T-helper 1 cell (primary cell): ENCODE measurements at regions not wholly inside any gene's neighbourhood (a gene's known extent, or its start where the extent isn't known, plus 50 kb on each side); places are given as distances from the start of the nearest gene placed in this dataset.
"Not testable (repeated sequence)": the region's sequence is repeated elsewhere in the genome, so short reads cannot be mapped to it uniquely, and the experiment has no call there.

Experiments used
- DNase-seq, 5 donors: peaks; one replicate each; pipeline ENCODE4 v3.0.0-alpha.2; 2012 to 2020

GRCh38 chr2:13919981-13920382, 712.5 kb upstream of the LRATD1 start:
- no peak for DNase-seq

DNA sequence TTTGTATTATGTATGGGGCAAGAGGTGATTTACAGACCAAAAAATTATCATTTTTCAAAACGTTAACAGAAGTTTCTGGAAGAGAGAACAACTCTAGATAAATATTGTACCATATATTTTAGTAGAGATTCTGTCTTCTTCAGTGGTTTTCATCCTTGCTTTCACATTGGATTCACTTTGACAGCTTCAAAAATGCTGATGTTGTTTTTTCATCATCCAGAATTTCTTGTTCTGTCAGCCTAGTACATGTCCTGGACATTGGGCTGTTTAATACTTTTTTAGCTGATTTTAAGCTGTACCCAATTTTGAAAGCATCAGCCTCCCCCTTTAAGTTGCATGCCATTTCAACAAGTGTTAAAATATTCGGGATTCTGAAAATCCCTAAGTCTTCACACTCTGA, 711.3 kb upstream of the LRATD1 start:
- no peak for DNase-seq

DNA sequence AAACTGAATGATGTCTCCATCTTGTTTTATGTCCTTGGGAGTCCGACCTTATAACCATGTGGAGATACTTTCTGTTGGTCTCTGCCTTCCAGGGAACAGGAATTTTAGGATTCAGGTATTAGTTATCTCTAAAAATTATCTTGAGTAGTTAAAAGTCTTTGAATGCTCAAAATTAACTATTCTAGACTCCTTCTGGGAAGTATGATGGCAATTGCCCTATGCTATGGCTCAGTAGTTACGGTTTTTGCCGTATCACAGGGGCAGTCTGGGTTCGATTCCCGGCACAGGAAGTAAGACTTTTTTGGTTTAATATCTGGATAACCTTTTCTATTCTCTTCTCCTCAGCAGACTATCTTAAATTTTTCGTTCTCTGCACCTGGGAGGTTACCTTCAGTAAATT, 708.7 kb upstream of the LRATD1 start:
- no peak for DNase-seq

DNA sequence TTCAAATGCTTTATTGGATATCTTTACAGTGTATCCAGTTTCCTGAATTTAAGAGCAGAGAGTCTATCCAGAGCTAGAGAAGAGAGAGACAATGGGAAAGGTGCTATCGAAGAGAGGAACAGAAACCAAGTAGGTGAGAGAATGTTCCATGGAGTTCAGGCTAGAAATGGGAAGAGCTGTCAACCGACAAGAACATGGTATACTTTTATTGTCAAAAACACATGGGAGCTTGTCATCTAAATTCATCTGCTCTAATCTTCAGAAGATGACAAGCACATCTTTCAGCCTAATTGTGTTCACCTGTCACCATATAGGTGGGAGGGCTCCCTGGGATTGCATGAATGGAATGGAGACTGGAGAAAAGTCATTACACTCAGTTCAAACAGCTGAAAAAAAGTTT, 690.4 kb upstream of the LRATD1 start:
- DNase-seq, result no peak

DNA sequence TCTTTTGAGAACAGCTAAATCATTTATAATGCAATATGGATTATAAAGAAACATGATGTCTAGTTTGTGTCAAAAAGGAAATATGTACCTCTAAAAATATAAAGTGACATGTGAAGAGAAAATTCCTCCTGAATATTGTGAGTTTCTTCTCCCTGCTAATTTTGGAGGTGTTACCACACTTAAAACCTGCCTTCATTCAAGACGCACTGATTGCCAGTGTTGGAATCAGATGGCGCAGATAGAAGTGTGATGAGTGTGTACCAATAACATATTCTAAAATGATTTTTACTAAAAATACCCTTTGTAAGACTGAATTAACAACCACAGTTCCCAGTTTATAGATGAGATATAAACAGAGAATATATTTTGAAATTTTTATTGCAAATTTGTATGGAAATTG, 681.8 kb upstream of the LRATD1 start:
- DNase-seq, result no peak

DNA sequence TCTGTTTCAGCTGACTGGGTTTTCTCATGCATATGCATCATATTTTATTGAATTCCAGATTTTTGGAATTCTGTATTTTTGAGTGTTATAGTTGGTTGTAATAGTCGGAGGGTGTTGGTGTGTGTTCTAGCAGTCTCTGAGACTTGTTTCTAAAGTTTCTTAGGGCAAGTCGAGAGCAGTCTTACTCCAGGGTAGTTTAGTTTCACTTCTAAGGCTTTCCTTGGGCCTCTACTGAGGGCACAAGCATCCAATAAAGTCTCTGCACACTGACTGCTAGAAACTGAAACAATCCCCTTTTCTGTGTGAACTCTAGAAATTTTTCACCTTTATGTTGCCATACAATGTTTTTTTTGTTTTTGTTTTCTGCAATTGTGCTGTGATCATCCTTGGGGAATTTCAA, 663.7 kb upstream of the LRATD1 start:
- DNase-seq, result no peak

- DNase-seq, result no peak
Observed at GRCh38 chr2:13986119-13986720, 646.3 kb upstream of the LRATD1 start.

- no peak for DNase-seq
Observed at GRCh38 chr2:13996527-13996926, 636.0 kb upstream of the LRATD1 start.

- DNase-seq, result no peak
Observed at GRCh38 chr2:14011190-14011589, 621.3 kb upstream of the LRATD1 start.

- DNase-seq, result no peak
Observed at GRCh38 chr2:14015113-14015630, 617.3 kb upstream of the LRATD1 start.

DNA sequence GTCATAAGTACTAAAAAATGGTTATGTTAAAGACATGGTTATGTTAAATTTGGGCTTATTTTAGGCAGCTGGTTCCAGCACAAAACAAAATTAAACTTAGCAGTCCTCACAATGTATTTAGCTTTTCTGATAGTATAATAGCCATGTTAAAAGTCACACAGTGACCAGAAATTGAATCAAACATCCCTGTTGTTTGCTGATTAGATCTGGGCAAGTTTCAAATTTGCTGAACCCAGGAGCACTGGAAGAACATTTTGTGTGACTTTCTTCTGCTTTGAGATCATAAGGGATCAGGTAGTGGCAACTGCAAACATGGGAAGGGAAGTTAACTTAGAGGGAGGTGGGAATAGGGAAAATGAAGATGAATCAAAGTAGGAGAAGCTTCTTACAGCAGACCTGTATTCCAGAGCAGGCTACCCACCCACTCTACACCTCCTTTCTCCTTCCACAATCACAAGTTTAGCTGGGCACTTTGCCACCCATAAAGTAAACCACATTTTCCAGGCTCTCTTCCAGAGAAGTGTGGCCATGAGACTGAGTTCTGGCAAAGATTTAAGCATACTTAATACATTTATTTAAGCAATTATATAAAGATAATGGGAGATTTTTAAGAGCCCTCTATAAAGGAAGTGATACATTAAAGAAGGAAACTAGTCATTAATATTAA, 616.1 kb upstream of the LRATD1 start:
- DNase-seq, result no peak

GRCh38 chr2:14018620-14019019, 613.9 kb upstream of the LRATD1 start:
- DNase-seq, result no peak

DNA sequence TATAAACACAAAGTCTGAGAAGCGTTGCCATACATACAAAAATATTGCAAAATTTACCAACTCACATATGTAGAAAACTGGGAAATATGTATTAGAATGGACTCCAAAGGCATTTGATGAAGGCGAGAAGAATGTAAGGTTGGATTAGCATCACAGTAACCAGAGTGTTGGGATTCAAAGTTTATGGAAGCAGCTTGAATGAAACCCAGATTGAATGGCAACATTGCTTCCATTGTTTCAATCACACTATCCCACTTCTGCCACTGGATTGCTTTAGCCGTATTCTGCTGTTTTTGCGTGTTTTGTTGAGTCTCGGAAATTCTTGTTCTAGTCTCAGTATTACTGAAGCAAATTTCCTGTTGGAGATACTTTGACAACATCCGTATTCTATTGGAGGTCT, 609.0 kb upstream of the LRATD1 start:
- no peak for DNase-seq

DNA sequence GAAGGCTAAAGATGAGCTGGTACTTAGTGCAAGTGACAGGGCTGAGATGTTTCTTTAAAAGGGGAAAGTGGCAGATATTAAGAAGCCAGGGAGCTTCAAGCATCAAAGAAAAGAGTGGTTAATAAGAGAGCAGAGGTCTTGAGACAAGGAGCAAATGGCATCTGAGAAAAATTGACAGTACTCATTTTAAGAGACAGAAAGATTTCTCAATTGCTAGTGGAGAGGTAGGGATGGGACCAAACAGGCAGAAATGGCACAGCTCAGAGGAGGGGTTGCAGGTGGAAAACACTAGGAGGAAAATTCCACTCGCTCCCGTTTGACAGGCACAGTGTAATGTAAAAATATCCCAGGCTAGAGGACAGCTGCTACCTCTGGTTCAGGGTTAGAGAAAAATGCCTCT, 593.4 kb upstream of the LRATD1 start:
- no peak for DNase-seq

DNA sequence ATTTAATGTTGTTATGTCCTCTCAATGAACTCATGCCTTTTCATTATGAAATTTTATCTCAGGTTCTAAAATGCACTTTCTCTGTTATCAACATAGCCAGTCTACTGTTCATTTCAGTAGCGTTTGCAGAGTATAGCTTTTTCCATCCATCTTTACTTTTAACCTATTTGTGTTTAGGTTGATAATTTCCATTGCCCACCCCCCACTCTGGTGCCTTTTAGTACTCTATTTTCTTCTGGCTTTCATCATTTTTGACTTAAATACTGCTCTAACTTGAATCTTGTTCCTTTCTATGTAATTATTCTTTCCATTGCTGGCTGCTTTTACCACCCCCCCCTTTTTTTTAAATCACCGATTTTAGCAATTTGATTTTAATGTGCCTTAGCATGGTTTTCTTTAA, 585.0 kb upstream of the LRATD1 start:
- DNase-seq, result no peak

DNA sequence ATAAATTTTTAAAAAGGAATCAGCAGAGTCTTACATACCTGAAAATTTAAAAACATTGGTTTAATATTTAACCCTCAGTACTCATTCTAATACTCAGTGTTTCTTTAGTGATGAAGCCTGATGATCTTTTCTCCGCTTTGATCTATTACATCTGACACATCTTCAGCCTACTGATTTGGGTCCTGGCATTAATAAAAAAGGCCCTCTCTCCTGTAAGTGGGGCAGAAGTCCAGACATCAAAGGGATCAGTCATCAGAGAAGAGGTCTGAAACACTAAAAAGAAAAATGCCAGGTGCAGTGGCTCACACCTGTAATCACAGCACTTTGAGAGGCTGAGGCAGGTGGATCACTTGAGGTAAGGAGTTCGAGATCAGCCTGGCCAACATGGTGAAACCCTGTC, 581.1 kb upstream of the LRATD1 start:
- no peak for DNase-seq

GRCh38 chr2:14053105-14053504, 579.4 kb upstream of the LRATD1 start:
- no peak for DNase-seq

DNA sequence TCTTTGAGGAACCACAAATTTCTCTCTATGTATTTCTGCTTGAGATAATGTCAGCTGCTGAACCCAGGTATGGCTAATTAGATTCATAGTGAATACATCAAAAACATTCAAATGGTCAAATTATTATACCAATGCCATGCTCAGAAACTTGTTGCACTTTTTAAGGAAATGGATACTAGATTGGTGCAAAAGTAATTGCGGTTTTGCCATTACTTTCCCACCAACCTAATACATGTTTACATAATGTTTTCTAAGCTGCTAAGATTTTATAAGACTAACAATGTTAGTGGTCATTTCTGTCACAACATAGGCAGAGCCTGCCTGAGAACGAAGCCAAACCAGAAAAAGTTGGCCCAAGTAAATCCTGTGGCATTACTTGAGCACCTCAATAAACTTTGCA, 568.2 kb upstream of the LRATD1 start:
- DNase-seq, result no peak

DNA sequence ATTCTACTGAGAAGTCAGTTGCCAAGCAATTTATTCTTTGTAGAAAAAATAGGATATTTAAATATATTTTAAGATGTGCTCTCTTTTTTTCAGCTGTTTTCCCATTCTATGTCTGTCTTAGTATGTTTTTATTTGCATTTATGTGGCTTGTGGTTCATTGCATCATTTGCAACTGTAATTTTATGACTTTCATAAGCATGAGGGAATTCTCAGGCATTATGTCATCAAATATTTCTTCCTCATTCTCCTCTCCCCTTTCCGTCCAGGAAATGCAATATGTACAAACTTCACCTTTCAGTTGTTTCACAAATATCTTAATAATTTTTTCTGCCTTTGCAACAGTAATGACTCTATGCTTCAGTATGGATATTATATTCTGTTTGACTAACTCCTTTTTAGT, 560.2 kb upstream of the LRATD1 start:
- no peak for DNase-seq

DNA sequence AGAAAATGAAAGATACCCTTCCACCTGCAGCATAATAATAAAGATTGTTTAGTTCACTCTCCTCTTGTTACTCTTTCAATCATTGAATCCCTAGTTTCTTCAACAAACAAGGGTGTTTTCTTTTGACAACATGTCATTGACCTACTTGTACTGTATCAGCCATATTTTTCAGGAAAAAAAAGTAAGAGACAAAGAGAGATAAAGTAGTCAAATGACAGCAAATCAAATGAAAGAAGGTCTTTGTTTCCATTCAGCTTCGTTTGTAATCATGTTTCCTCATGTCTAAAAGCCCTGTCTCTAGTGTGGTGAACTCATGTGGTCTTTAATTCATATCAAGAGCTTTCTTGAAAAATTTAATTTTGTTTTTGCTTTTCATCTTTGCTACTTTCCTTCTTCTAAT, 557.8 kb upstream of the LRATD1 start:
- DNase-seq, result no peak

GRCh38 chr2:14079576-14079975, 552.9 kb upstream of the LRATD1 start:
- DNase-seq, result no peak

- DNase-seq, result no peak
Observed at GRCh38 chr2:14081521-14081920, 551.0 kb upstream of the LRATD1 start.

DNA sequence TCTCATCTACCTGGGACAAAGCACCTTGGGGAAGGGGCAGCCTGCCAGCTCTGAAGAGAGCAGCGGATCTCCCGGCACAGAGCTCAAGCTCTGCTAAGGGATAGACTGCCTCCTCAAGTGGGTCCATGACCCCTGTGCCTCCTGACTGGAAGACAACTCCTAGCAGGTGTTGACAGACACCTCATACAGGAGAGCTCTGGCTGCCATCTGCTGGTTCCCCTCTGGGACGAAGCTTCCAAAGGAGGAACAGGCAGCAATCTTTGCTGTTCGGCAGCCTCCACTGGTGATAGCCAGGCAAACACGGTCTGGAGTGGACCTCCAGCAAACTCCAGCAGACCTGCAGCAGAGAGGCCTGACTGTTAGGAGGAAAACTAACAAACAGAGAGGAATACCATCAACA, 549.9 kb upstream of the LRATD1 start:
- DNase-seq, result no peak

DNA sequence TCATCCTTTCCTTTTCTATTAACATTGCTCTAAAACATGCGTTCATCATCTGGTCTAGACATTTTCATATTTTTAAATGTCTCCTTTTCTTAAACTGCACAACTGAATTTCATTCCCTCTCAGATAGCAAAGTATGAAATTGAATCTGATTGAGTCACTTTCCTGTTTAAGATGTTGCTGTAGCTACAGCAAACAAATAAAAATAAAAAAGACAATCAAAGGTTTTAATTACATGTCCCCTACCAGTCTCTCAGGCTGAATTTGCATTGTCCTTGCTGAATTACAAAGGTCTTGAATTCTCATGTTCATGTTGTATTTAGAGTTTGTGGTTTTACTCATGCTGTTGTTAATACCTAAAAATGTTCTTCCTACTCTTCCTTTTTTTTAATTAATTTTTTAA, 537.9 kb upstream of the LRATD1 start:
- no peak for DNase-seq

DNA sequence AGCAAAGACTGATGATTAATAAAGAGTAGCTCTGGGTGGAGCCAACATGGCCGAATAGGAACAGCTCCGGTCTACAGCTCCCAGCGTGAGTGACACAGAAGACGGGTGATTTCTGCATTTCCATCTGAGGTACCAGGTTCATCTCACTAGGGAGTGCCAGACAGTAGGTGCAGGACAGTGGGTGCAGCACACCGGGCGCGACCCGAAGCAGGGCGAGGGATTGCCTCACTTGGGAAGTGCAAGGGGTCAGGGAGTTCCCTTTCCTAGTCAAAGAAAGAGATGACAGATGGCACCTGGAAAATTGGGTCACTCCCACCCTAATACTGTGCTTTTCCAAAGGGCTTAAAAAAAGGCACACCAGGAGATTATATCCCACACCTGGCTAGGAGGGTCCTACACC, 533.4 kb upstream of the LRATD1 start:
- DNase-seq, result not testable (repeated sequence)
